ENCODE measurements at regions not wholly inside any gene's neighbourhood (a gene's known extent, or its start where the extent isn't known, plus 50 kb on each side); places are given as distances from the start of the nearest gene placed in this dataset.

- DNase-seq (ENCODE audit: insufficient read length, low spot score) (no peak), FAIRE-seq (no peak)
- TF ChIP-seq CTCF (IDR thresholded peaks at IDR 0.05; ENCODE audit: insufficient read depth, missing control alignments) = no peak
These were observed 682.0 kb downstream of the KCTD8 start for GRCh38 chr4:43766648-43767047.

GRCh38 chr4:43776371-43776770, 672.2 kb downstream of the KCTD8 start:
- DNase-seq (ENCODE audit: insufficient read length, low spot score) (no peak), FAIRE-seq (no peak)
- TF ChIP-seq CTCF (IDR thresholded peaks at IDR 0.05; ENCODE audit: insufficient read depth, missing control alignments) = peak; percentile 31

GRCh38 chr4:43778187-43778915, 670.3 kb downstream of the KCTD8 start:
- no peak for FAIRE-seq
- no peak for DNase-seq (ENCODE audit: insufficient read length, low spot score)
- no peak for TF ChIP-seq CTCF (IDR thresholded peaks at IDR 0.05; ENCODE audit: insufficient read depth, missing control alignments)

GRCh38 chr4:43781125-43781524, 667.5 kb downstream of the KCTD8 start:
- DNase-seq (ENCODE audit: insufficient read length, low spot score) = no peak
- FAIRE-seq = no peak
- no peak for TF ChIP-seq CTCF (IDR thresholded peaks at IDR 0.05; ENCODE audit: insufficient read depth, missing control alignments)

GRCh38 chr4:43782391-43782790, 666.2 kb downstream of the KCTD8 start:
- no peak for DNase-seq (ENCODE audit: insufficient read length, low spot score)
- TF ChIP-seq CTCF (IDR thresholded peaks at IDR 0.05; ENCODE audit: insufficient read depth, missing control alignments) = peak; percentile 13

GRCh38 chr4:43816116-43816515, 632.5 kb downstream of the KCTD8 start:
- TF ChIP-seq CTCF (IDR thresholded peaks at IDR 0.05; ENCODE audit: insufficient read depth, missing control alignments) = no peak
- DNase-seq (ENCODE audit: insufficient read length, low spot score) (no peak), FAIRE-seq (no peak)

More at GRCh38 chr4:43782391-43782790, 666.2 kb downstream of the KCTD8 start:
- peak; percentile 73 for FAIRE-seq

GRCh38 chr4:43822621-43823020, 626.0 kb downstream of the KCTD8 start:
- DNase-seq (ENCODE audit: insufficient read length, low spot score) (no peak), FAIRE-seq (no peak)
- no peak for TF ChIP-seq CTCF (IDR thresholded peaks at IDR 0.05; ENCODE audit: insufficient read depth, missing control alignments)
